Kidney tubule cell (primary cell): ENCODE measurements at regions not wholly inside any gene's neighbourhood (a gene's known extent, or its start where the extent isn't known, plus 50 kb on each side); places are given as distances from the start of the nearest gene placed in this dataset.
"Not testable (repeated sequence)": the region's sequence is repeated elsewhere in the genome, so short reads cannot be mapped to it uniquely, and the experiment has no call there.

Experiments
- DNase-seq: peaks from one replicate; pipeline ENCODE4 v3.0.0-alpha.2; 2018; ENCODE audit warnings: low spot score

- DNase-seq: no peak
Measured at GRCh38 chr3:194189243-194189791, 53.4 kb downstream of the HES1 start.

GRCh38 chr3:194191850-194192249 is 55.9 kb downstream of the HES1 start:
- not testable (repeated sequence) for DNase-seq

GRCh38 chr3:194194051-194194756 is 58.3 kb downstream of the HES1 start:
- DNase-seq: no peak

GRCh38 chr3:194194757-194195085 is 58.8 kb downstream of the HES1 start:
- no peak for DNase-seq

- no peak for DNase-seq
Measured at GRCh38 chr3:194195611-194196010, 59.7 kb downstream of the HES1 start.

- DNase-seq: no peak
Measured at GRCh38 chr3:194196876-194197275, 60.9 kb downstream of the HES1 start.

- DNase-seq: no peak
Measured at GRCh38 chr3:194197396-194197960, 61.5 kb downstream of the HES1 start.

GRCh38 chr3:194197981-194198695 is 62.2 kb downstream of the HES1 start:
- DNase-seq: no peak

- DNase-seq: no peak
Measured at GRCh38 chr3:194198938-194199337, 63.0 kb downstream of the HES1 start.

- DNase-seq: no peak
Measured at GRCh38 chr3:194200422-194201081, 64.6 kb downstream of the HES1 start.

- DNase-seq: no peak
Measured at GRCh38 chr3:194201953-194202666, 66.2 kb downstream of the HES1 start.

GRCh38 chr3:194203482-194204041 is 67.6 kb downstream of the HES1 start:
- DNase-seq: no peak

- DNase-seq: no peak
Measured at GRCh38 chr3:194204042-194204987, 68.4 kb downstream of the HES1 start.

- DNase-seq: no peak
Measured at GRCh38 chr3:194205675-194206133, 69.8 kb downstream of the HES1 start.

GRCh38 chr3:194206320-194206719 is 70.4 kb downstream of the HES1 start:
- DNase-seq: no peak

GRCh38 chr3:194208709-194209108 is 72.8 kb downstream of the HES1 start:
- no peak for DNase-seq

- no peak for DNase-seq
Measured at GRCh38 chr3:194212161-194212844, 76.4 kb downstream of the HES1 start.

GRCh38 chr3:194212845-194213331 is 76.9 kb downstream of the HES1 start:
- no peak for DNase-seq

GRCh38 chr3:194215392-194215791 is 79.4 kb downstream of the HES1 start:
- no peak for DNase-seq
